ENCODE measurements at regions not wholly inside any gene's neighbourhood (a gene's known extent, or its start where the extent isn't known, plus 50 kb on each side); places are given as distances from the start of the nearest gene placed in this dataset.

GRCh38 chr13:58960888-58961287 lies 1202.8 kb downstream of the DIAPH3 start:
- H3K4me1 ChIP-seq, result no peaks in the 10 kb centered on the region
- no peaks in the 10 kb centered on the region for H3K9me3 ChIP-seq
- TF ChIP-seq CTCF (IDR thresholded peaks at IDR 0.05) (no peak), POLR2A (IDR thresholded peaks at IDR 0.05) (no peak)
- DNase-seq, result no peak
- H3K36me3 ChIP-seq, result no peaks in the 10 kb centered on the region
- no peak overlapping the region for H3K27ac ChIP-seq
- no peak overlapping the region for H3K4me3 ChIP-seq
- no peaks in the 10 kb centered on the region for H3K27me3 ChIP-seq
- intact Hi-C loops (cut with DNase I; ENCODE audit: low total_unique reads), result no loop called here

GRCh38 chr13:58963321-58963720 lies 1200.4 kb downstream of the DIAPH3 start:
- TF ChIP-seq POLR2A (IDR thresholded peaks at IDR 0.05) (no peak), CTCF (IDR thresholded peaks at IDR 0.05) (no peak)
- Histone ChIP-seq H3K36me3 (no peaks in the 10 kb centered on the region), H3K9me3 (no peaks in the 10 kb centered on the region), H3K4me1 (no peaks in the 10 kb centered on the region), H3K27ac (no peak overlapping the region), H3K4me3 (no peak overlapping the region), H3K27me3 (no peaks in the 10 kb centered on the region)
- DNase-seq, result no peak
- intact Hi-C loops (cut with DNase I; ENCODE audit: low total_unique reads), result no loop called here

- H3K27ac ChIP-seq, result no peak overlapping the region
- no peaks in the 10 kb centered on the region for H3K36me3 ChIP-seq
- H3K4me1 ChIP-seq, result no peaks in the 10 kb centered on the region
- H3K4me3 ChIP-seq, result no peak overlapping the region
- no peaks in the 10 kb centered on the region for H3K9me3 ChIP-seq
- DNase-seq, result no peak
- no peak for TF ChIP-seq CTCF (IDR thresholded peaks at IDR 0.05)
- TF ChIP-seq POLR2A (IDR thresholded peaks at IDR 0.05), result no peak
- intact Hi-C loops (cut with DNase I; ENCODE audit: low total_unique reads), result no loop called here
- no peaks in the 10 kb centered on the region for H3K27me3 ChIP-seq
Observed at GRCh38 chr13:58964048-58964447, 1199.7 kb downstream of the DIAPH3 start.

GRCh38 chr13:58977085-58977484 lies 1186.6 kb downstream of the DIAPH3 start:
- TF ChIP-seq POLR2A (IDR thresholded peaks at IDR 0.05) (no peak), CTCF (IDR thresholded peaks at IDR 0.05) (no peak)
- Histone ChIP-seq H3K4me3 (no peak overlapping the region), H3K36me3 (no peaks in the 10 kb centered on the region), H3K9me3 (no peaks in the 10 kb centered on the region), H3K27me3 (no peaks in the 10 kb centered on the region), H3K4me1 (no peaks in the 10 kb centered on the region), H3K27ac (no peak overlapping the region)
- no peak for DNase-seq
- intact Hi-C loops (cut with DNase I; ENCODE audit: low total_unique reads), result no loop called here

GRCh38 chr13:58978331-58978730 lies 1185.4 kb downstream of the DIAPH3 start:
- TF ChIP-seq CTCF (IDR thresholded peaks at IDR 0.05) (no peak), POLR2A (IDR thresholded peaks at IDR 0.05) (no peak)
- no peaks in the 10 kb centered on the region for H3K4me1 ChIP-seq
- no peak for DNase-seq
- no peak overlapping the region for H3K27ac ChIP-seq
- no peaks in the 10 kb centered on the region for H3K9me3 ChIP-seq
- intact Hi-C loops (cut with DNase I; ENCODE audit: low total_unique reads), result no loop called here
- no peaks in the 10 kb centered on the region for H3K36me3 ChIP-seq
- no peaks in the 10 kb centered on the region for H3K27me3 ChIP-seq
- no peak overlapping the region for H3K4me3 ChIP-seq
